Endothelial cell of umbilical vein (primary cell): ENCODE measurements at regions not wholly inside any gene's neighbourhood (a gene's known extent, or its start where the extent isn't known, plus 50 kb on each side); places are given as distances from the start of the nearest gene placed in this dataset.

Source experiments
- BruUV-seq: library from RNA; stranded (reverse); fragments of 400-500 nt; replicated peaks from 2 replicates; lab custom pipeline; 2021; lab: Mats Ljungman, UMichigan
- CTCF ChIA-PET: fragments of 300-600, 350-600 bp; sonication (Branson Sonifier 250); formaldehyde crosslinking; loops from one replicate; lab custom pipeline; 2021; ENCODE audit warnings: antibody characterized with exemption, inconsistent platforms; lab: Charles Lee
- POLR2A ChIA-PET: fragments of 300-600, 350-600 bp; sonication (Branson Sonifier 250); formaldehyde crosslinking; loops from one replicate; lab custom pipeline; 2021; ENCODE audit warnings: antibody characterized with exemption, inconsistent platforms; lab: Charles Lee
- DNase-seq: peaks from one replicate; pipeline ENCODE4 v3.0.0-alpha.2; 2011; ENCODE audit warnings: low read depth, low spot score
- FAIRE-seq: peaks from 2 replicates; lab custom pipeline; 2011; peaks lifted over from hg19 to GRCh38; lab: Jason Lieb, UNC
- H2AFZ ChIP-seq: 2 replicates; pipeline ENCODE4 v1.6.0; 2012; ENCODE audit warnings: low read depth, low read length, control low read depth, inconsistent platforms
- H3K27ac ChIP-seq: 2 replicates; pipeline ENCODE4 v1.5.1; 2011; ENCODE audit warnings: low read depth, mild to moderate bottlenecking, control low read depth, low read length, moderate library complexity; ENCODE audit not compliant: insufficient read depth
- H3K27me3 ChIP-seq, 2 experiments: 2 replicates each; pipeline versions ENCODE4 v1.6.0 to v1.6.1; 2011; ENCODE audit warnings: low read length in 2 of 2, mixed read lengths in 1 of 2; ENCODE audit not compliant: control insufficient read depth in 2 of 2, insufficient read depth in 2 of 2
- H3K36me3 ChIP-seq, 2 experiments: 2 replicates in 1 of 2; 3 replicates in 1 of 2; pipeline ENCODE4 v1.5.1; 2011; ENCODE audit warnings: low read length in 2 of 2, mild to moderate bottlenecking in 1 of 2, moderate library complexity in 1 of 2; ENCODE audit not compliant: control insufficient read depth in 2 of 2, insufficient read depth in 2 of 2; ENCODE audit errors: extremely low read depth in 1 of 2
- H3K4me1 ChIP-seq: 3 replicates; pipeline ENCODE4 v1.5.1; 2011; ENCODE audit warnings: mild to moderate bottlenecking, low read length; ENCODE audit not compliant: control insufficient read depth, insufficient read depth; ENCODE audit errors: extremely low read depth
- H3K4me2 ChIP-seq: 2 replicates; pipeline ENCODE4 v1.6.1; 2011; ENCODE audit warnings: low read length, control low read depth, mixed read lengths; ENCODE audit not compliant: insufficient read depth
- H3K4me3 ChIP-seq, 3 experiments: fragments of 200-600 bp in 1 of 3; sonication (generic), shearing (Covaris generic) in 1 of 3; replicated peaks in 1 of 3; 2 replicates each; pipeline ENCODE4 v1.5.1; 2011 to 2016; ENCODE audit warnings: control low read depth in 3 of 3, low read length in 3 of 3, mild to moderate bottlenecking in 2 of 3, inconsistent platforms in 1 of 3, low read depth in 1 of 3, moderate library complexity in 1 of 3; ENCODE audit not compliant: insufficient read depth in 1 of 3
- H3K79me2 ChIP-seq: 2 replicates; pipeline ENCODE4 v1.6.0; 2012; ENCODE audit warnings: low read length, inconsistent platforms; ENCODE audit not compliant: control insufficient read depth, insufficient read depth
- H3K9ac ChIP-seq: replicated peaks from 2 replicates; pipeline ENCODE3; 2011; ENCODE audit warnings: low read length, control low read depth; ENCODE audit not compliant: insufficient read depth; ENCODE audit errors: extremely low read depth
- H3K9me1 ChIP-seq: replicated peaks from 3 replicates; pipeline ENCODE4 v1.6.0; 2011; ENCODE audit warnings: mild to moderate bottlenecking, low read length; ENCODE audit not compliant: control insufficient read depth, insufficient read depth; ENCODE audit errors: extremely low read depth
- H3K9me3 ChIP-seq: replicated peaks from 2 replicates; pipeline ENCODE4 v1.5.1; 2012; ENCODE audit warnings: low read length, inconsistent platforms; ENCODE audit not compliant: control insufficient read depth, insufficient read depth
- H4K20me1 ChIP-seq: replicated peaks from 2 replicates; pipeline ENCODE3; 2011; ENCODE audit warnings: mild to moderate bottlenecking, low read length; ENCODE audit not compliant: control insufficient read depth, insufficient read depth; ENCODE audit errors: extremely low read depth
- CTCF ChIP-seq, 2 donors: IDR thresholded peaks; 1 replicate in 1 of 2; 2 replicates in 1 of 2; pipeline ENCODE4 v1.5.1; 2011; ENCODE audit warnings: low read length in 2 of 2, mild to moderate bottlenecking in 2 of 2, moderate library complexity in 2 of 2, control low read depth in 1 of 2, inconsistent platforms in 1 of 2, low read depth in 1 of 2; ENCODE audit not compliant: insufficient read depth in 1 of 2; ENCODE audit errors: extremely low read depth in 1 of 2
- EZH2 ChIP-seq: IDR thresholded peaks from 2 replicates; pipeline ENCODE4 v1.6.1; 2012; ENCODE audit warnings: borderline replicate concordance, low read depth, mild to moderate bottlenecking, moderate library complexity, low read length, inconsistent platforms; ENCODE audit not compliant: severe bottlenecking
- FOS ChIP-seq: IDR thresholded peaks from 2 replicates; pipeline ENCODE4 v1.6.1; 2011; ENCODE audit warnings: mild to moderate bottlenecking, low read length, moderate library complexity, borderline replicate concordance; ENCODE audit not compliant: insufficient read depth
- GATA2 ChIP-seq: IDR thresholded peaks from 2 replicates; pipeline ENCODE4 v1.7.0; 2011; ENCODE audit warnings: low read depth, mild to moderate bottlenecking, moderate library complexity, mixed read lengths, low read length; ENCODE audit not compliant: insufficient read length, insufficient read depth
- JUN ChIP-seq: IDR thresholded peaks from 2 replicates; pipeline ENCODE4 v1.6.1; 2011; ENCODE audit warnings: borderline replicate concordance, low read depth; ENCODE audit not compliant: insufficient read length, insufficient read depth
- MAX ChIP-seq: IDR thresholded peaks from 2 replicates; pipeline ENCODE4 v1.6.1; 2011; ENCODE audit not compliant: insufficient read depth, insufficient read length
- MYC ChIP-seq: IDR thresholded peaks from one replicate; pipeline ENCODE4 v1.6.1; 2011; ENCODE audit warnings: mild to moderate bottlenecking, low read depth, low read length
- POLR2A ChIP-seq: IDR thresholded peaks from 2 replicates; pipeline ENCODE4 v1.6.1; 2012; ENCODE audit warnings: low read depth, mild to moderate bottlenecking, control low read depth, low read length
- POLR2AphosphoS5 ChIP-seq: IDR thresholded peaks from 2 replicates; pipeline ENCODE4 v1.6.1; 2012; ENCODE audit warnings: low read depth, mild to moderate bottlenecking, control low read depth, low read length, moderate library complexity; ENCODE audit not compliant: insufficient read depth
- dilution Hi-C: fragments of 300-500 bp; cut with MboI; formaldehyde crosslinking; loops from one replicate; pipeline ENCODE4 v1.15.0; 2019; ENCODE audit warnings: low sequenced_read_pairs; ENCODE audit not compliant: extremely low pct_ligation_motif_present
- intact Hi-C: fragments of 100-400 bp; cut with micrococcal nuclease; formaldehyde crosslinking; loops from one replicate; pipeline ENCODE4 v1.10.0; 2022

- no peak for TF ChIP-seq POLR2AphosphoS5
- no peak for TF ChIP-seq JUN
- no peak for TF ChIP-seq FOS
- no peak for TF ChIP-seq POLR2A
- TF ChIP-seq MYC: no peak
- no peak for TF ChIP-seq MAX
- TF ChIP-seq CTCF (IDR thresholded peaks at IDR 0.05; ENCODE audit: extremely low read depth in 1 of 2, insufficient read depth in 1 of 2, low read depth in 1 of 2, low read length in 2 of 2): no peak
- no peak for TF ChIP-seq GATA2
- no peak for TF ChIP-seq EZH2
- H3K9me3 ChIP-seq: no peaks in the 10 kb centered on the region
- H3K27ac ChIP-seq: no peak overlapping the region
- H3K36me3 ChIP-seq: no peaks in the 10 kb centered on the region
- no peak overlapping the region for H3K4me2 ChIP-seq
- BruUV-seq: no TSS peak
- H3K9me1 ChIP-seq: no peaks in the 10 kb centered on the region
- no peaks in the 10 kb centered on the region for H3K27me3 ChIP-seq
- H4K20me1 ChIP-seq: no peaks in the 10 kb centered on the region
- no peak overlapping the region for H2AFZ ChIP-seq
- no peak for DNase-seq
- H3K9ac ChIP-seq: no peak overlapping the region
- CTCF ChIA-PET: no interaction called here
- H3K79me2 ChIP-seq: no peaks in the 10 kb centered on the region
- FAIRE-seq: no peak
- H3K4me1 ChIP-seq: no peaks in the 10 kb centered on the region
- intact Hi-C loops (no loop called here), dilution Hi-C loops (no loop called here)
- POLR2A ChIA-PET: no interaction called here
- no peak overlapping the region for H3K4me3 ChIP-seq
Measured at GRCh38 chr2:114040826-114041225, 150.9 kb downstream of the ACTR3 start.
